NB4 (cell line): ENCODE measurements at regions not wholly inside any gene's neighbourhood (a gene's known extent, or its start where the extent isn't known, plus 50 kb on each side); places are given as distances from the start of the nearest gene placed in this dataset.

Experiments
- DNase-seq: peaks from one replicate; pipeline ENCODE4 v3.0.0; 2010; ENCODE audit warnings: low read depth
- H3K4me3 ChIP-seq: one replicate; pipeline ENCODE4 v1.5.1; 2011; ENCODE audit warnings: mild to moderate bottlenecking, low read depth, low read length, moderate library complexity
- CTCF ChIP-seq: IDR thresholded peaks from one replicate; pipeline ENCODE4 v1.5.1; 2012; ENCODE audit warnings: low read depth, low read length
- MAX ChIP-seq: IDR thresholded peaks from 2 replicates; pipeline ENCODE4 v1.6.1; 2011; ENCODE audit warnings: low read depth, low read length
- MYC ChIP-seq: IDR thresholded peaks from 2 replicates; pipeline ENCODE4 v1.6.1; 2011; ENCODE audit warnings: low read depth, low read length
- POLR2A ChIP-seq: IDR thresholded peaks from 2 replicates; pipeline ENCODE4 v1.6.1; 2011; ENCODE audit warnings: mild to moderate bottlenecking; ENCODE audit not compliant: insufficient read length; ENCODE audit errors: extremely low read depth

DNA sequence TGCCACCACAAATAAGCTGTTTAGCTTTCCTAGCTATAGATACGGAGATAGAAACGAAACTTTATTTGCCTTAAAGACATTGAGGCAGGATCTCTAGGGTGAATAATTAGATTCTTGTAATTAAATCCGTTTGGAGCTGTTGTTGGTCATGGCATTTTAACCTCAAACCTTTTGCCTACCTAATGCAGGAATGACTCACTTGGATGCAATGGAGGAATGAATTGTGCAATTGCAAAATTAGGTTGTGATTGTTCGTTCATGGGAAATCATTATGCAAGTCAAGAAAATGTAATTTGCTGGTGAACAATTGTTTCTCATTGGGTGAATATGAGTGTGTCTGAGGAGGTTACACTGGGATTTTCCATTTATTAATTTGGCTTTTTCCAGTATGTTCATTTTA lies 703.5 kb downstream of the GATA3 start:
- TF ChIP-seq MYC: no peak
- H3K4me3 ChIP-seq: no peak overlapping the region
- no peak for DNase-seq

- TF ChIP-seq MAX (no peak), POLR2A (no peak), MYC (no peak), CTCF (no peak)
- DNase-seq: no peak
- H3K4me3 ChIP-seq: no peak overlapping the region
Observed at GRCh38 chr10:8766899-8767298, 712.4 kb downstream of the GATA3 start.

- no peak overlapping the region for H3K4me3 ChIP-seq
- DNase-seq: no peak
- TF ChIP-seq CTCF (no peak), MAX (no peak), POLR2A (no peak), MYC (no peak)
Observed at GRCh38 chr10:8767591-8767990, 713.1 kb downstream of the GATA3 start.

DNA sequence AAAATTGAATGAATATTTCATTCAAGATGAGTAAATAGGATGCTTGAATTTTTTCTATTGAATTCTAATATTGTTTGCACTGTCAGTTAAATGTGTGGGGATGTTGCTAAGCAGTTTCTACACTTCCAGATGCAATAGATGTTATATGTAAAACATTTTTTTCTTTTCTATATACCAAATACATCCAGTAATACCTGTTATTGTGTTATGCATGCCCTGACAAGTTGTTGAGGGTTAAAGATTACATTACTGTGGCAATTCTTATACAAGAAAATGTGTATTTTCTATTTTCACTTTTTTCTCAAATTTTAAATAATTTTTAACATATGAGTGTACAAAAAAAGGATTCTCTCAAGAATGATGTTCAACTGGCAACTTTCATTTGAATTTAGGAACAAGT lies 713.9 kb downstream of the GATA3 start:
- no peak overlapping the region for H3K4me3 ChIP-seq
- no peak for DNase-seq
- TF ChIP-seq MYC (no peak), MAX (no peak), POLR2A (no peak), CTCF (no peak)

GRCh38 chr10:8768852-8769251 lies 714.4 kb downstream of the GATA3 start:
- TF ChIP-seq POLR2A (no peak), CTCF (no peak), MYC (no peak), MAX (no peak)
- H3K4me3 ChIP-seq: no peak overlapping the region
- no peak for DNase-seq

GRCh38 chr10:8776926-8777622 lies 722.6 kb downstream of the GATA3 start:
- H3K4me3 ChIP-seq: no peak overlapping the region
- TF ChIP-seq POLR2A (no peak), MAX (no peak), MYC (no peak), CTCF (no peak)
- DNase-seq: no peak
